OCI-LY7 (cell line): ENCODE measurements at regions not wholly inside any gene's neighbourhood (a gene's known extent, or its start where the extent isn't known, plus 50 kb on each side); places are given as distances from the start of the nearest gene placed in this dataset.

Source experiments
- BruUV-seq: library from RNA; stranded (reverse); fragments of 400-500 nt; replicated peaks from 2 replicates; lab custom pipeline; 2021; lab: Mats Ljungman, UMichigan
- CTCF ChIA-PET: fragments of 300-600 bp; sonication (Branson Sonifier 250); formaldehyde crosslinking; loops from one replicate; lab custom pipeline; 2022; ENCODE audit warnings: antibody characterized with exemption; ENCODE audit not compliant: unreplicated experiment; lab: Charles Lee
- POLR2A ChIA-PET: fragments of 300-600 bp; sonication (Branson Sonifier 250); formaldehyde crosslinking; loops from one replicate; lab custom pipeline; 2022; ENCODE audit warnings: antibody characterized with exemption; lab: Charles Lee
- DNase-seq: peaks from one replicate; pipeline ENCODE4 v3.0.0-alpha.2; 2015; ENCODE audit warnings: low spot score
- H2AFZ ChIP-seq: fragments of 200-600 bp; sonication (generic), shearing (Covaris generic); 2 replicates; pipeline ENCODE4 v1.6.1; 2014; ENCODE audit warnings: mild to moderate bottlenecking, antibody characterized with exemption, low read length, moderate library complexity
- H3K27ac ChIP-seq: fragments of 200-600 bp; sonication (generic); 2 replicates; pipeline ENCODE4 v1.5.1; 2014; ENCODE audit warnings: mixed run types, low read depth, mild to moderate bottlenecking, moderate library complexity, low read length, inconsistent platforms; ENCODE audit not compliant: poor library complexity, severe bottlenecking
- H3K36me3 ChIP-seq: fragments of 200-600 bp; sonication (generic); 2 replicates; pipeline ENCODE4 v1.6.1; 2014; ENCODE audit warnings: mild to moderate bottlenecking, antibody characterized with exemption, low read length, moderate library complexity, mixed read lengths; ENCODE audit not compliant: insufficient read depth
- H3K4me1 ChIP-seq: fragments of 200-600 bp; sonication (generic); 2 replicates; pipeline ENCODE4 v1.5.1; 2014; ENCODE audit warnings: mild to moderate bottlenecking, low read length; ENCODE audit not compliant: insufficient read depth, poor library complexity, severe bottlenecking
- H3K4me2 ChIP-seq: fragments of 200-600 bp; sonication (generic); 2 replicates; pipeline ENCODE4 v1.6.1; 2014; ENCODE audit warnings: mild to moderate bottlenecking, low read length
- H3K4me3 ChIP-seq: fragments of 200-600 bp; sonication (generic); 2 replicates; pipeline ENCODE4 v1.5.1; 2014; ENCODE audit warnings: mild to moderate bottlenecking, low read depth, low read length; ENCODE audit not compliant: poor library complexity, severe bottlenecking
- H3K79me2 ChIP-seq: fragments of 200-600 bp; sonication (generic); 2 replicates; pipeline ENCODE4 v1.6.1; 2016; ENCODE audit warnings: low read depth, mild to moderate bottlenecking, low read length, moderate library complexity, mixed read lengths; ENCODE audit not compliant: insufficient read depth
- H3K9me2 ChIP-seq: fragments of 200-600 bp; sonication (generic); 2 replicates; pipeline ENCODE4 v1.6.1; 2016; ENCODE audit warnings: mild to moderate bottlenecking, low read length, mixed read lengths; ENCODE audit not compliant: insufficient read depth
- H3K9me3 ChIP-seq: fragments of 200-600 bp; sonication (generic); 2 replicates; pipeline ENCODE4 v1.6.1; 2014; ENCODE audit warnings: mild to moderate bottlenecking, mixed run types, low read length, mixed read lengths
- H4K20me1 ChIP-seq: fragments of 200-600 bp; sonication (generic); 2 replicates; pipeline ENCODE4 v1.6.1; 2014; ENCODE audit warnings: mild to moderate bottlenecking, antibody characterized with exemption, low read length, moderate library complexity, mixed read lengths; ENCODE audit not compliant: insufficient read depth
- CTCF ChIP-seq: fragments of 200-600 bp; sonication (generic); conservative IDR thresholded peaks from 2 replicates; pipeline ENCODE4 v1.5.1; 2014; ENCODE audit warnings: mild to moderate bottlenecking, antibody characterized with exemption, low read length, moderate library complexity, mixed read lengths
- EZH2phosphoT487 ChIP-seq: fragments of 200-600 bp; sonication (generic); IDR thresholded peaks from 2 replicates; pipeline ENCODE4 v1.6.1; 2018; ENCODE audit warnings: low read depth, borderline replicate concordance, mild to moderate bottlenecking, mixed run types, antibody characterized with exemption, low read length, moderate library complexity, mixed read lengths
- intact Hi-C: fragments of 100-400 bp; cut with micrococcal nuclease; formaldehyde crosslinking; loops from one replicate; pipeline ENCODE4 v1.10.0; 2022; ENCODE audit not compliant: unreplicated experiment

- Histone ChIP-seq H3K27ac (no peak overlapping the region), H3K4me2 (no peak overlapping the region), H2AFZ (no peak overlapping the region), H3K36me3 (no peaks in the 10 kb centered on the region), H3K4me1 (no peaks in the 10 kb centered on the region), H3K79me2 (no peaks in the 10 kb centered on the region), H3K4me3 (no peak overlapping the region), H3K9me2 (no peaks in the 10 kb centered on the region), H4K20me1 (no peaks in the 10 kb centered on the region), H3K9me3 (no peaks in the 10 kb centered on the region)
- POLR2A ChIA-PET, result no interaction called here
- intact Hi-C loops, result no loop called here
- CTCF ChIA-PET, result no interaction called here
- no peak for DNase-seq
- no peak for TF ChIP-seq CTCF
- TF ChIP-seq EZH2phosphoT487, result no peak
- no TSS peak for BruUV-seq
Measured at GRCh38 chr11:23405350-23405937, 545.2 kb upstream of the CCDC179 start.

- ChIA-PET CTCF (no interaction called here), POLR2A (no interaction called here)
- DNase-seq, result no peak
- H3K9me2 ChIP-seq, result no peaks in the 10 kb centered on the region
- no peaks in the 10 kb centered on the region for H3K36me3 ChIP-seq
- BruUV-seq, result no TSS peak
- no peaks in the 10 kb centered on the region for H3K4me1 ChIP-seq
- no peak overlapping the region for H3K27ac ChIP-seq
- no peaks in the 10 kb centered on the region for H4K20me1 ChIP-seq
- no peaks in the 10 kb centered on the region for H3K9me3 ChIP-seq
- H3K4me2 ChIP-seq, result no peak overlapping the region
- H3K79me2 ChIP-seq, result no peaks in the 10 kb centered on the region
- no peak overlapping the region for H2AFZ ChIP-seq
- no peak for TF ChIP-seq EZH2phosphoT487
- TF ChIP-seq CTCF, result no peak
- H3K4me3 ChIP-seq, result no peak overlapping the region
- intact Hi-C loops, result no loop called here
Measured at GRCh38 chr11:23406131-23406819, 546.0 kb upstream of the CCDC179 start.

GRCh38 chr11:23413057-23413456 lies 552.8 kb upstream of the CCDC179 start:
- Histone ChIP-seq H3K9me2 (no peaks in the 10 kb centered on the region), H3K9me3 (no peaks in the 10 kb centered on the region), H3K4me3 (no peak overlapping the region), H2AFZ (no peak overlapping the region), H3K36me3 (no peaks in the 10 kb centered on the region), H3K79me2 (no peaks in the 10 kb centered on the region), H3K4me1 (no peaks in the 10 kb centered on the region), H3K27ac (no peak overlapping the region), H3K4me2 (no peak overlapping the region), H4K20me1 (no peaks in the 10 kb centered on the region)
- intact Hi-C loops, result no loop called here
- TF ChIP-seq EZH2phosphoT487, result no peak
- no peak for TF ChIP-seq CTCF
- ChIA-PET POLR2A (no interaction called here), CTCF (no interaction called here)
- DNase-seq, result no peak
- BruUV-seq, result no TSS peak
